ENCODE measurements at regions not wholly inside any gene's neighbourhood (a gene's known extent, or its start where the extent isn't known, plus 50 kb on each side); places are given as distances from the start of the nearest gene placed in this dataset.
"Not testable (repeated sequence)": the region's sequence is repeated elsewhere in the genome, so short reads cannot be mapped to it uniquely, and the experiment has no call there.

GRCh38 chr6:8177721-8178120 is 75.4 kb upstream of the EEF1E1 start:
- FAIRE-seq, result no peak
- TF ChIP-seq SPI1 (IDR thresholded peaks at IDR 0.05; ENCODE audit: low read depth, low read length), result no peak
- no peak for TF ChIP-seq POLR2A (IDR thresholded peaks at IDR 0.05; ENCODE audit: low read depth, low read length)
- no peak for TF ChIP-seq PAX5 (IDR thresholded peaks at IDR 0.05; ENCODE audit: insufficient read depth, low read length, severe bottlenecking)
- TF ChIP-seq TAF1 (IDR thresholded peaks at IDR 0.05; ENCODE audit: low read depth, low read length), result no peak
- no peak for TF ChIP-seq POU2F2 (IDR thresholded peaks at IDR 0.05; ENCODE audit: low read depth, low read length)
- no peak for TF ChIP-seq POLR2AphosphoS5 (IDR thresholded peaks at IDR 0.05; ENCODE audit: low read depth, low read length)
- no peak for DNase-seq (ENCODE audit: insufficient read length, low spot score)

GRCh38 chr6:8175046-8175777 is 72.9 kb upstream of the EEF1E1 start:
- DNase-seq (ENCODE audit: insufficient read length, low spot score) (no peak), FAIRE-seq (no peak)
- TF ChIP-seq POLR2AphosphoS5 (IDR thresholded peaks at IDR 0.05; ENCODE audit: low read depth, low read length), result no peak
- TF ChIP-seq SPI1 (IDR thresholded peaks at IDR 0.05; ENCODE audit: low read depth, low read length), result no peak
- TF ChIP-seq TAF1 (IDR thresholded peaks at IDR 0.05; ENCODE audit: low read depth, low read length), result no peak
- no peak for TF ChIP-seq POLR2A (IDR thresholded peaks at IDR 0.05; ENCODE audit: low read depth, low read length)
- no peak for TF ChIP-seq POU2F2 (IDR thresholded peaks at IDR 0.05; ENCODE audit: low read depth, low read length)
- TF ChIP-seq PAX5 (IDR thresholded peaks at IDR 0.05; ENCODE audit: insufficient read depth, low read length, severe bottlenecking), result no peak

- FAIRE-seq (no peak), DNase-seq (ENCODE audit: insufficient read length, low spot score) (no peak)
- TF ChIP-seq PAX5 (IDR thresholded peaks at IDR 0.05; ENCODE audit: insufficient read depth, low read length, severe bottlenecking), result no peak
- TF ChIP-seq POLR2A (IDR thresholded peaks at IDR 0.05; ENCODE audit: low read depth, low read length), result no peak
- TF ChIP-seq POU2F2 (IDR thresholded peaks at IDR 0.05; ENCODE audit: low read depth, low read length), result no peak
- no peak for TF ChIP-seq SPI1 (IDR thresholded peaks at IDR 0.05; ENCODE audit: low read depth, low read length)
- TF ChIP-seq TAF1 (IDR thresholded peaks at IDR 0.05; ENCODE audit: low read depth, low read length), result no peak
- TF ChIP-seq POLR2AphosphoS5 (IDR thresholded peaks at IDR 0.05; ENCODE audit: low read depth, low read length), result no peak
Observed at GRCh38 chr6:8174571-8174970, 72.2 kb upstream of the EEF1E1 start.

GRCh38 chr6:8172530-8172929 is 70.2 kb upstream of the EEF1E1 start:
- TF ChIP-seq SPI1 (IDR thresholded peaks at IDR 0.05; ENCODE audit: low read depth, low read length) (no peak), POLR2AphosphoS5 (IDR thresholded peaks at IDR 0.05; ENCODE audit: low read depth, low read length) (no peak), POLR2A (IDR thresholded peaks at IDR 0.05; ENCODE audit: low read depth, low read length) (no peak), POU2F2 (IDR thresholded peaks at IDR 0.05; ENCODE audit: low read depth, low read length) (no peak), TAF1 (IDR thresholded peaks at IDR 0.05; ENCODE audit: low read depth, low read length) (no peak), PAX5 (IDR thresholded peaks at IDR 0.05; ENCODE audit: insufficient read depth, low read length, severe bottlenecking) (no peak)
- no peak for FAIRE-seq
- DNase-seq (ENCODE audit: insufficient read length, low spot score), result no peak

GRCh38 chr6:8170754-8171153 is 68.4 kb upstream of the EEF1E1 start:
- FAIRE-seq (no peak), DNase-seq (ENCODE audit: insufficient read length, low spot score) (no peak)
- TF ChIP-seq TAF1 (IDR thresholded peaks at IDR 0.05; ENCODE audit: low read depth, low read length) (no peak), SPI1 (IDR thresholded peaks at IDR 0.05; ENCODE audit: low read depth, low read length) (no peak), POU2F2 (IDR thresholded peaks at IDR 0.05; ENCODE audit: low read depth, low read length) (no peak), POLR2A (IDR thresholded peaks at IDR 0.05; ENCODE audit: low read depth, low read length) (no peak), POLR2AphosphoS5 (IDR thresholded peaks at IDR 0.05; ENCODE audit: low read depth, low read length) (no peak)

GRCh38 chr6:8170245-8170644 is 67.9 kb upstream of the EEF1E1 start:
- FAIRE-seq (no peak), DNase-seq (ENCODE audit: insufficient read length, low spot score) (no peak)
- TF ChIP-seq POLR2A (IDR thresholded peaks at IDR 0.05; ENCODE audit: low read depth, low read length), result no peak
- no peak for TF ChIP-seq TAF1 (IDR thresholded peaks at IDR 0.05; ENCODE audit: low read depth, low read length)
- no peak for TF ChIP-seq SPI1 (IDR thresholded peaks at IDR 0.05; ENCODE audit: low read depth, low read length)
- no peak for TF ChIP-seq POU2F2 (IDR thresholded peaks at IDR 0.05; ENCODE audit: low read depth, low read length)
- no peak for TF ChIP-seq PAX5 (IDR thresholded peaks at IDR 0.05; ENCODE audit: insufficient read depth, low read length, severe bottlenecking)
- no peak for TF ChIP-seq POLR2AphosphoS5 (IDR thresholded peaks at IDR 0.05; ENCODE audit: low read depth, low read length)

- DNase-seq (ENCODE audit: insufficient read length, low spot score) (no peak), FAIRE-seq (no peak)
- no peak for TF ChIP-seq POLR2A (IDR thresholded peaks at IDR 0.05; ENCODE audit: low read depth, low read length)
- TF ChIP-seq POU2F2 (IDR thresholded peaks at IDR 0.05; ENCODE audit: low read depth, low read length), result no peak
Observed at GRCh38 chr6:8166156-8166555, 63.8 kb upstream of the EEF1E1 start.

GRCh38 chr6:8165008-8165407 is 62.7 kb upstream of the EEF1E1 start:
- not testable (repeated sequence) for FAIRE-seq; DNase-seq (ENCODE audit: insufficient read length, low spot score)

- not testable (repeated sequence) for DNase-seq (ENCODE audit: insufficient read length, low spot score); FAIRE-seq
Observed at GRCh38 chr6:8164281-8164680, 61.9 kb upstream of the EEF1E1 start.

GRCh38 chr6:8159966-8160365 is 57.6 kb upstream of the EEF1E1 start:
- FAIRE-seq, result no peak
- TF ChIP-seq POLR2AphosphoS5 (IDR thresholded peaks at IDR 0.05; ENCODE audit: low read depth, low read length) (no peak), TAF1 (IDR thresholded peaks at IDR 0.05; ENCODE audit: low read depth, low read length) (no peak), POLR2A (IDR thresholded peaks at IDR 0.05; ENCODE audit: low read depth, low read length) (no peak)

GRCh38 chr6:8157839-8158238 is 55.5 kb upstream of the EEF1E1 start:
- TF ChIP-seq SPI1 (IDR thresholded peaks at IDR 0.05; ENCODE audit: low read depth, low read length) (no peak), POLR2A (IDR thresholded peaks at IDR 0.05; ENCODE audit: low read depth, low read length) (no peak), POLR2AphosphoS5 (IDR thresholded peaks at IDR 0.05; ENCODE audit: low read depth, low read length) (no peak), POU2F2 (IDR thresholded peaks at IDR 0.05; ENCODE audit: low read depth, low read length) (no peak), TAF1 (IDR thresholded peaks at IDR 0.05; ENCODE audit: low read depth, low read length) (no peak), PAX5 (IDR thresholded peaks at IDR 0.05; ENCODE audit: insufficient read depth, low read length, severe bottlenecking) (no peak)
- FAIRE-seq (no peak), DNase-seq (ENCODE audit: insufficient read length, low spot score) (no peak)

More at GRCh38 chr6:8159966-8160365, 57.6 kb upstream of the EEF1E1 start:
- no peak for DNase-seq (ENCODE audit: insufficient read length, low spot score)
